ENCODE measurements at regions not wholly inside any gene's neighbourhood (a gene's known extent, or its start where the extent isn't known, plus 50 kb on each side); places are given as distances from the start of the nearest gene placed in this dataset.

DNA sequence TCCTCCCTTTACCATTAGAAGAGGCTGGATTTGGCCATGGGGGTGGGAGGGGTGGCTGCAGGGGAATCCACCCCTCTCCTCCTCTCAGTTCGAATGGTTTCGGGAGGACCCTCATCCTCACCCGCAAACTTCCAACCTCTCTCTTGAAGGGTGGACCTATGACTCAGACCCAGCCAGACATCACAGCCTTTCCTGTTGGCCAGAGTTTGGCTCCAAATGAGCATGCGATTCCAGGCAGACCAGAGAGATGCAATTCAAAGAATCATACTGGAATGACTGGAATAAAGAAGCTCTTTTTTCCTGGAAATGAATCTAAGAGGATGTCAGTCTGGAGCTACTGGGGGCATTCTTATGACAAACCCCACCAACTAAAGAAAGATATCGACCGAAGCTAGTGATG is 516.7 kb upstream of the MDFIC2 start:
- Histone ChIP-seq H2AFZ (ENCODE audit: low read depth, low read length) (no peak overlapping the region), H3K9me3 (replicated peaks; ENCODE audit: control insufficient read depth, insufficient read depth, low read depth, low read length) (no peaks in the 10 kb centered on the region), H3K27me3 (ENCODE audit: control insufficient read depth in 2 of 2, insufficient read depth in 2 of 2, low read length in 2 of 2) (no peaks in the 10 kb centered on the region; a peak in 1 of 5 replicates), H3K9ac (ENCODE audit: insufficient read depth in 1 of 2, low read depth in 2 of 2, low read length in 2 of 2) (no peak overlapping the region), H3K79me2 (ENCODE audit: control insufficient read depth, insufficient read depth, low read length) (no peaks in the 10 kb centered on the region), H3K27ac (ENCODE audit: extremely low read depth, low read depth, low read length) (no peak overlapping the region), H3K4me1 (replicated peaks in 1 of 2; ENCODE audit: control insufficient read depth in 2 of 2, insufficient read depth in 2 of 2, low read length in 2 of 2) (no peaks in the 10 kb centered on the region), H3K4me3 (no peak overlapping the region), H3K9me1 (ENCODE audit: control insufficient read depth, insufficient read depth, low read length) (no peaks in the 10 kb centered on the region), H3K36me3 (ENCODE audit: control insufficient read depth, insufficient read depth, low read length) (no peaks in the 10 kb centered on the region), H3K4me2 (ENCODE audit: insufficient read depth, low read length) (no peak overlapping the region), H4K20me1 (replicated peaks; ENCODE audit: control insufficient read depth, insufficient read depth, low read length) (no peaks in the 10 kb centered on the region)
- 0% methylated on average over 3 of the region's 6 CpGs for WGBS (ENCODE audit: insufficient coverage, low coverage, missing lambda C conversion rate)
- ATAC-seq (no peak), FAIRE-seq (no peak), DNase-seq (ENCODE audit: extremely low read depth in 1 of 4, low spot score in 3 of 4) (no peak)
- in situ Hi-C loops (cut with MboI) (no loop called here), intact Hi-C loops (cut with micrococcal nuclease) (no loop called here)
- no TSS peak for BruUV-seq (replicated peaks)
- ChIA-PET CTCF (ENCODE audit: low intra/inter-chr PET ratio) (no interaction called here), POLR2A (no interaction called here)
- no peak for TF ChIP-seq GABPB1 (CRISPR knock-in tag; IDR thresholded peaks at IDR 0.05)
- TF ChIP-seq, protein P1, sequence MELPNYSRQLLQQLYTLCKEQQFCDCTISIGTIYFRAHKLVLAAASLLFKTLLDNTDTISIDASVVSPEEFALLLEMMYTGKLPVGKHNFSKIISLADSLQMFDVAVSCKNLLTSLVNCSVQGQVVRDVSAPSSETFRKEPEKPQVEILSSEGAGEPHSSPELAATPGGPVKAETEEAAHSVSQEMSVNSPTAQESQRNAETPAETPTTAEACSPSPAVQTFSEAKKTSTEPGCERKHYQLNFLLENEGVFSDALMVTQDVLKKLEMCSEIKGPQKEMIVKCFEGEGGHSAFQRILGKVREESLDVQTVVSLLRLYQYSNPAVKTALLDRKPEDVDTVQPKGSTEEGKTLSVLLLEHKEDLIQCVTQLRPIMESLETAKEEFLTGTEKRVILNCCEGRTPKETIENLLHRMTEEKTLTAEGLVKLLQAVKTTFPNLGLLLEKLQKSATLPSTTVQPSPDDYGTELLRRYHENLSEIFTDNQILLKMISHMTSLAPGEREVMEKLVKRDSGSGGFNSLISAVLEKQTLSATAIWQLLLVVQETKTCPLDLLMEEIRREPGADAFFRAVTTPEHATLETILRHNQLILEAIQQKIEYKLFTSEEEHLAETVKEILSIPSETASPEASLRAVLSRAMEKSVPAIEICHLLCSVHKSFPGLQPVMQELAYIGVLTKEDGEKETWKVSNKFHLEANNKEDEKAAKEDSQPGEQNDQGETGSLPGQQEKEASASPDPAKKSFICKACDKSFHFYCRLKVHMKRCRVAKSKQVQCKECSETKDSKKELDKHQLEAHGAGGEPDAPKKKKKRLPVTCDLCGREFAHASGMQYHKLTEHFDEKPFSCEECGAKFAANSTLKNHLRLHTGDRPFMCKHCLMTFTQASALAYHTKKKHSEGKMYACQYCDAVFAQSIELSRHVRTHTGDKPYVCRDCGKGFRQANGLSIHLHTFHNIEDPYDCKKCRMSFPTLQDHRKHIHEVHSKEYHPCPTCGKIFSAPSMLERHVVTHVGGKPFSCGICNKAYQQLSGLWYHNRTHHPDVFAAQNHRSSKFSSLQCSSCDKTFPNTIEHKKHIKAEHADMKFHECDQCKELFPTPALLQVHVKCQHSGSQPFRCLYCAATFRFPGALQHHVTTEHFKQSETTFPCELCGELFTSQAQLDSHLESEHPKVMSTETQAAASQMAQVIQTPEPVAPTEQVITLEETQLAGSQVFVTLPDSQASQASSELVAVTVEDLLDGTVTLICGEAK (IDR thresholded peaks at IDR 0.05): no peak
- TF ChIP-seq, protein P1 (CRISPR knock-in tag; IDR thresholded peaks at IDR 0.05): no peak
- TF ChIP-seq, protein P2, sequence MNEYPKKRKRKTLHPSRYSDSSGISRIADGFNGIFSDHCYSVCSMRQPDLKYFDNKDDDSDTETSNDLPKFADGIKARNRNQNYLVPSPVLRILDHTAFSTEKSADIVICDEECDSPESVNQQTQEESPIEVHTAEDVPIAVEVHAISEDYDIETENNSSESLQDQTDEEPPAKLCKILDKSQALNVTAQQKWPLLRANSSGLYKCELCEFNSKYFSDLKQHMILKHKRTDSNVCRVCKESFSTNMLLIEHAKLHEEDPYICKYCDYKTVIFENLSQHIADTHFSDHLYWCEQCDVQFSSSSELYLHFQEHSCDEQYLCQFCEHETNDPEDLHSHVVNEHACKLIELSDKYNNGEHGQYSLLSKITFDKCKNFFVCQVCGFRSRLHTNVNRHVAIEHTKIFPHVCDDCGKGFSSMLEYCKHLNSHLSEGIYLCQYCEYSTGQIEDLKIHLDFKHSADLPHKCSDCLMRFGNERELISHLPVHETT (CRISPR knock-in tag; conservative IDR thresholded peaks at IDR 0.05 in 1 of 2, IDR thresholded peaks at IDR 0.05 in 1 of 2): no peak
